ENCODE measurements at regions not wholly inside any gene's neighbourhood (a gene's known extent, or its start where the extent isn't known, plus 50 kb on each side); places are given as distances from the start of the nearest gene placed in this dataset.

DNA sequence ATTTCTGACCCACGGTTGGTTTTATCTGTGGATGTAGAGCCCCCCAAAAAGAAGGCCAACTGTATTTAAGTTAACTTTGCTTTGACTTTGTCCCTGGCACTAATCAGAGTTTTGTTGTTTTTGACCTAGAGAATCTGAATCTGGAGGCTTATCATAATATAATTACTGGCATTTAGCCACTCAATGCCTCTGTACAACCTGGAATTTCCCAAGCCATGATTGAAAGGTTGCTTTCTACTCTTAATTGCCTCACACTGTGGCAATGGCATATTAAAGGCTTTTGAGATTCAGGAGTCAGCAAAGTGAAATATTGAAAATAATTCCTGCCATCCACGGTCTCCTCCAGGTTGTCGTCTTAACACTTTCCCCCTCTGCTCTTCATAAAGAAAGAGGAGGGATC is 205.2 kb upstream of the GHITM start:
- TF ChIP-seq, protein P1, sequence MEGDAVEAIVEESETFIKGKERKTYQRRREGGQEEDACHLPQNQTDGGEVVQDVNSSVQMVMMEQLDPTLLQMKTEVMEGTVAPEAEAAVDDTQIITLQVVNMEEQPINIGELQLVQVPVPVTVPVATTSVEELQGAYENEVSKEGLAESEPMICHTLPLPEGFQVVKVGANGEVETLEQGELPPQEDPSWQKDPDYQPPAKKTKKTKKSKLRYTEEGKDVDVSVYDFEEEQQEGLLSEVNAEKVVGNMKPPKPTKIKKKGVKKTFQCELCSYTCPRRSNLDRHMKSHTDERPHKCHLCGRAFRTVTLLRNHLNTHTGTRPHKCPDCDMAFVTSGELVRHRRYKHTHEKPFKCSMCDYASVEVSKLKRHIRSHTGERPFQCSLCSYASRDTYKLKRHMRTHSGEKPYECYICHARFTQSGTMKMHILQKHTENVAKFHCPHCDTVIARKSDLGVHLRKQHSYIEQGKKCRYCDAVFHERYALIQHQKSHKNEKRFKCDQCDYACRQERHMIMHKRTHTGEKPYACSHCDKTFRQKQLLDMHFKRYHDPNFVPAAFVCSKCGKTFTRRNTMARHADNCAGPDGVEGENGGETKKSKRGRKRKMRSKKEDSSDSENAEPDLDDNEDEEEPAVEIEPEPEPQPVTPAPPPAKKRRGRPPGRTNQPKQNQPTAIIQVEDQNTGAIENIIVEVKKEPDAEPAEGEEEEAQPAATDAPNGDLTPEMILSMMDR (IDR thresholded peaks at IDR 0.05), result no peak
- no peak for TF ChIP-seq POLR2AphosphoS5 (IDR thresholded peaks at IDR 0.05)
- TF ChIP-seq POLR2A (IDR thresholded peaks at IDR 0.05), result no peak
- no peak for TF ChIP-seq EP300 (IDR thresholded peaks at IDR 0.05)
